ENCODE measurements at regions not wholly inside any gene's neighbourhood (a gene's known extent, or its start where the extent isn't known, plus 50 kb on each side); places are given as distances from the start of the nearest gene placed in this dataset.

DNA sequence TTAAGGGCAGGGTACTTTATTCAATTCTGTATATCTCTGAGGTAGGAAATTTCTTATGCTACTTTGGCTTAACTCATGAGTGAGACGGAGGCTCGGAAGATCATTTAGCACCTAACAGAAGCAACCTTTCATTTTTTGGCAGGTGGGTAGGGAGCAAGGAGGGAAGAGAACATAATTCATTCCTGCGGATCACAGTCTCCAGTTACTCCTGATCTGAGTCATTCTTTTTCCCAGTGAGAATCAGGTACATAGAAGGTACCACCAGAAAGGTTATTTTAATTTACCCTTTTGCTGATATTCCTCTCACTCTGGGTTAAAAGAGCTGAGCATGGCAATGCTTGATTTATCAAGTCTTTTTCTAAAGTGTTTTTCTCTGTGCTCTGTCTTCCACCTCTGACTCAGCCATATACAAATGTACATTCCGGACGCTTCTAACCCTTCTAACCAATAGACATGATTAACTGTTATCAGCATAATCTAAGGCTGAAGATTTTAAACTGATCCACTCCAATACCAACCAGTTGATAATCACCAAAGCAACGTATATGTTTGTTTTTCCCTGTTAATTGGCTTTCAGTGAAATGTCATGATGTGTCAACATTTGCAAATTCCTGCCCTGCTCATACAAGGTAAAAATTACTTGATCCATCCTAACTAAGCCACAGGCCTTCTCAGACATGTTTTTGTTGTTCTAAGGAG lies 271.7 kb downstream of the DUSP10 start:
- ChIA-PET POLR2A (no interaction called here), CTCF (interaction anchor here (1.5 kb wide), 1 partner anchor 9 kb away, joined by 3 read pairs; no protein-coding TSS in a partner anchor), SMC1A (ENCODE audit: uncharacterized antibody, unreplicated experiment) (interaction anchor here (1.9 kb wide), 1 partner anchor 13 kb away, joined by 4 read pairs; no protein-coding TSS in a partner anchor), RAD21 (ENCODE audit: unreplicated experiment) (no interaction called here)
- no peak for FAIRE-seq
- Histone ChIP-seq H3K9me3 (replicated peaks; ENCODE audit: control insufficient read depth, insufficient read depth, low read length) (no peaks in the 10 kb centered on the region; the same call in 2 of the 3 replicates), H3K4me2 (ENCODE audit: control insufficient read depth, insufficient read depth) (no peak overlapping the region), H3K79me2 (ENCODE audit: control insufficient read depth, insufficient read depth, low read length) (no peaks in the 10 kb centered on the region), H2AFZ (ENCODE audit: control insufficient read depth, low read depth, low read length) (no peak overlapping the region), H3K27ac (ENCODE audit: control insufficient read depth, insufficient read depth) (no peak overlapping the region), H4K20me1 (ENCODE audit: control insufficient read depth, insufficient read depth) (no peaks in the 10 kb centered on the region), H3K4me1 (ENCODE audit: control insufficient read depth, insufficient read depth, low read length) (no peaks in the 10 kb centered on the region), H3K36me3 (ENCODE audit: control insufficient read depth in 2 of 2, insufficient read depth in 2 of 2, low read length in 1 of 2) (no peaks in the 10 kb centered on the region), H3K9ac (ENCODE audit: control insufficient read depth, insufficient read depth, low read length) (no peak overlapping the region), H3K27me3 (replicated peaks in 1 of 2; ENCODE audit: control insufficient read depth in 2 of 2, insufficient read depth in 2 of 2, low read length in 1 of 2) (no peaks in the 10 kb centered on the region; a peak in 2 of 4 replicates), H3K4me3 (no peak overlapping the region)
- 62% methylated on average over 6 of the region's 6 CpGs for WGBS (ENCODE audit: insufficient coverage, insufficient replicate concordance, low lambda C conversion rate, missing lambda C conversion rate)
- intact Hi-C loops (cut with micrococcal nuclease; ENCODE audit: unreplicated experiment) (loop anchor here (10.0 kb wide), 1 partner anchor 355 kb away; no protein-coding TSS in a partner anchor), in situ Hi-C loops (cut with MboI) (no loop called here)
- TF ChIP-seq, protein P1, sequence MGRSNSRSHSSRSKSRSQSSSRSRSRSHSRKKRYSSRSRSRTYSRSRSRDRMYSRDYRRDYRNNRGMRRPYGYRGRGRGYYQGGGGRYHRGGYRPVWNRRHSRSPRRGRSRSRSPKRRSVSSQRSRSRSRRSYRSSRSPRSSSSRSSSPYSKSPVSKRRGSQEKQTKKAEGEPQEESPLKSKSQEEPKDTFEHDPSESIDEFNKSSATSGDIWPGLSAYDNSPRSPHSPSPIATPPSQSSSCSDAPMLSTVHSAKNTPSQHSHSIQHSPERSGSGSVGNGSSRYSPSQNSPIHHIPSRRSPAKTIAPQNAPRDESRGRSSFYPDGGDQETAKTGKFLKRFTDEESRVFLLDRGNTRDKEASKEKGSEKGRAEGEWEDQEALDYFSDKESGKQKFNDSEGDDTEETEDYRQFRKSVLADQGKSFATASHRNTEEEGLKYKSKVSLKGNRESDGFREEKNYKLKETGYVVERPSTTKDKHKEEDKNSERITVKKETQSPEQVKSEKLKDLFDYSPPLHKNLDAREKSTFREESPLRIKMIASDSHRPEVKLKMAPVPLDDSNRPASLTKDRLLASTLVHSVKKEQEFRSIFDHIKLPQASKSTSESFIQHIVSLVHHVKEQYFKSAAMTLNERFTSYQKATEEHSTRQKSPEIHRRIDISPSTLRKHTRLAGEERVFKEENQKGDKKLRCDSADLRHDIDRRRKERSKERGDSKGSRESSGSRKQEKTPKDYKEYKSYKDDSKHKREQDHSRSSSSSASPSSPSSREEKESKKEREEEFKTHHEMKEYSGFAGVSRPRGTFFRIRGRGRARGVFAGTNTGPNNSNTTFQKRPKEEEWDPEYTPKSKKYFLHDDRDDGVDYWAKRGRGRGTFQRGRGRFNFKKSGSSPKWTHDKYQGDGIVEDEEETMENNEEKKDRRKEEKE (IDR thresholded peaks at IDR 0.05), result no peak
- no peak for TF ChIP-seq FOXM1 (IDR thresholded peaks at IDR 0.05; ENCODE audit: low read depth, low read length)
- TF ChIP-seq, protein P2, sequence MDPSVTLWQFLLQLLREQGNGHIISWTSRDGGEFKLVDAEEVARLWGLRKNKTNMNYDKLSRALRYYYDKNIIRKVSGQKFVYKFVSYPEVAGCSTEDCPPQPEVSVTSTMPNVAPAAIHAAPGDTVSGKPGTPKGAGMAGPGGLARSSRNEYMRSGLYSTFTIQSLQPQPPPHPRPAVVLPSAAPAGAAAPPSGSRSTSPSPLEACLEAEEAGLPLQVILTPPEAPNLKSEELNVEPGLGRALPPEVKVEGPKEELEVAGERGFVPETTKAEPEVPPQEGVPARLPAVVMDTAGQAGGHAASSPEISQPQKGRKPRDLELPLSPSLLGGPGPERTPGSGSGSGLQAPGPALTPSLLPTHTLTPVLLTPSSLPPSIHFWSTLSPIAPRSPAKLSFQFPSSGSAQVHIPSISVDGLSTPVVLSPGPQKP (IDR thresholded peaks at IDR 0.05; ENCODE audit: low read depth, low read length), result no peak
- TF ChIP-seq CHD2 (IDR thresholded peaks at IDR 0.05; ENCODE audit: borderline replicate concordance, low read depth, low read length), result no peak
- no peak for TF ChIP-seq ZNF207 (IDR thresholded peaks at IDR 0.05; ENCODE audit: borderline replicate concordance)
- no peak for TF ChIP-seq TCF3 (IDR thresholded peaks at IDR 0.05; ENCODE audit: borderline replicate concordance, insufficient read depth, low read depth, low read length)
- no peak for TF ChIP-seq SMAD1 (IDR thresholded peaks at IDR 0.05; ENCODE audit: low read depth, partially characterized antibody)
- TF ChIP-seq CBFB (IDR thresholded peaks at IDR 0.05; ENCODE audit: low read depth), result no peak
- TF ChIP-seq YY1 (IDR thresholded peaks at IDR 0.05; ENCODE audit: low read depth, low read length), result no peak
- TF ChIP-seq KDM1A (IDR thresholded peaks at IDR 0.05; ENCODE audit: borderline replicate concordance), result no peak
- TF ChIP-seq BRCA1 (IDR thresholded peaks at IDR 0.05; ENCODE audit: low read depth, low read length), result no peak
- TF ChIP-seq EED (IDR thresholded peaks at IDR 0.05; ENCODE audit: low read depth), result no peak
- no peak for TF ChIP-seq ASH2L (IDR thresholded peaks at IDR 0.05; ENCODE audit: borderline replicate concordance, low read depth)
- no peak for TF ChIP-seq STAT1 (conservative IDR thresholded peaks at IDR 0.05)
- TF ChIP-seq PAX8 (IDR thresholded peaks at IDR 0.05), result no peak
- ATAC-seq, result no peak
- DNase-seq (ENCODE audit: low read depth, low spot score), result no peak
- BruUV-seq (replicated peaks), result no TSS peak
